ENCODE measurements at regions not wholly inside any gene's neighbourhood (a gene's known extent, or its start where the extent isn't known, plus 50 kb on each side); places are given as distances from the start of the nearest gene placed in this dataset.

- TF ChIP-seq PPARA (CRISPR knock-in tag; IDR thresholded peaks at IDR 0.05; ENCODE audit: borderline replicate concordance) (no peak), ZNF8 (CRISPR knock-in tag; IDR thresholded peaks at IDR 0.05) (no peak), GLIS3 (CRISPR knock-in tag; IDR thresholded peaks at IDR 0.05) (no peak), RARB (CRISPR knock-in tag; IDR thresholded peaks at IDR 0.05) (no peak), ZFP30 (CRISPR knock-in tag; IDR thresholded peaks at IDR 0.05) (no peak), TOX (CRISPR knock-in tag; IDR thresholded peaks at IDR 0.05; ENCODE audit: borderline replicate concordance) (no peak), CSDC2 (CRISPR knock-in tag; IDR thresholded peaks at IDR 0.05) (no peak)
- TF ChIP-seq, protein P1, sequence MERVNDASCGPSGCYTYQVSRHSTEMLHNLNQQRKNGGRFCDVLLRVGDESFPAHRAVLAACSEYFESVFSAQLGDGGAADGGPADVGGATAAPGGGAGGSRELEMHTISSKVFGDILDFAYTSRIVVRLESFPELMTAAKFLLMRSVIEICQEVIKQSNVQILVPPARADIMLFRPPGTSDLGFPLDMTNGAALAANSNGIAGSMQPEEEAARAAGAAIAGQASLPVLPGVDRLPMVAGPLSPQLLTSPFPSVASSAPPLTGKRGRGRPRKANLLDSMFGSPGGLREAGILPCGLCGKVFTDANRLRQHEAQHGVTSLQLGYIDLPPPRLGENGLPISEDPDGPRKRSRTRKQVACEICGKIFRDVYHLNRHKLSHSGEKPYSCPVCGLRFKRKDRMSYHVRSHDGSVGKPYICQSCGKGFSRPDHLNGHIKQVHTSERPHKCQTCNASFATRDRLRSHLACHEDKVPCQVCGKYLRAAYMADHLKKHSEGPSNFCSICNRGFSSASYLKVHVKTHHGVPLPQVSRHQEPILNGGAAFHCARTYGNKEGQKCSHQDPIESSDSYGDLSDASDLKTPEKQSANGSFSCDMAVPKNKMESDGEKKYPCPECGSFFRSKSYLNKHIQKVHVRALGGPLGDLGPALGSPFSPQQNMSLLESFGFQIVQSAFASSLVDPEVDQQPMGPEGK (CRISPR knock-in tag; IDR thresholded peaks at IDR 0.05; ENCODE audit: borderline replicate concordance): no peak
- no peak for ATAC-seq
These were observed 68.0 kb downstream of the MRPL46 start for GRCh38 chr15:88399021-88399685.

DNA sequence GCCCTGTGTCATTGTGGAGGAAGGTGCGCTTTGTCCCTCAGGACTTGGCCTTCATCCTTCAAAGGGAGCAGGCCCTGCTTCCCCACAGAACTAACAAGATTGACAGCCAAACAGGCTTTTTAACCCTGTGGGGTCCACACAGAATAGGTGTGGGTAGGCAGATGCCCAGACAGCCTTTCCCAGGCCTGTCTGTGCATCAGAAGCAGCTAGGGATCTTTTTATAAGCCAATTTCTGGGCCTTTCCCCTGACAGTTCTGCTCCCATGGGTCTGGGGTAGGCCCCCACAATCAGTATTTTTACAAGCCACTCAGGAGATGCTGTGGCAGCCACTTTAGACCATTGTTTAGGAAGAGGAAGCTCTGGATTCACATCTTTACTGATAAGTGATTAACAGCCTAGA, 69.2 kb downstream of the MRPL46 start:
- TF ChIP-seq ISL1 (CRISPR knock-in tag; IDR thresholded peaks at IDR 0.05) (no peak), CREB5 (CRISPR knock-in tag; IDR thresholded peaks at IDR 0.05; ENCODE audit: low read depth) (no peak), ZFP3 (CRISPR knock-in tag; IDR thresholded peaks at IDR 0.05) (no peak), ZFP30 (CRISPR knock-in tag; IDR thresholded peaks at IDR 0.05) (no peak), PPARA (CRISPR knock-in tag; IDR thresholded peaks at IDR 0.05; ENCODE audit: borderline replicate concordance) (no peak), TCF4 (CRISPR knock-in tag; IDR thresholded peaks at IDR 0.05; ENCODE audit: borderline replicate concordance) (no peak), BACH2 (CRISPR knock-in tag; IDR thresholded peaks at IDR 0.05; ENCODE audit: borderline replicate concordance) (no peak), ARNTL (CRISPR knock-in tag; IDR thresholded peaks at IDR 0.05; ENCODE audit: borderline replicate concordance, low read depth) (no peak), ZNF8 (CRISPR knock-in tag; IDR thresholded peaks at IDR 0.05) (no peak), GLIS3 (CRISPR knock-in tag; IDR thresholded peaks at IDR 0.05) (no peak), ESRRG (CRISPR knock-in tag; IDR thresholded peaks at IDR 0.05) (no peak), ZNF70 (CRISPR knock-in tag; IDR thresholded peaks at IDR 0.05) (no peak)
- TF ChIP-seq, protein P2, sequence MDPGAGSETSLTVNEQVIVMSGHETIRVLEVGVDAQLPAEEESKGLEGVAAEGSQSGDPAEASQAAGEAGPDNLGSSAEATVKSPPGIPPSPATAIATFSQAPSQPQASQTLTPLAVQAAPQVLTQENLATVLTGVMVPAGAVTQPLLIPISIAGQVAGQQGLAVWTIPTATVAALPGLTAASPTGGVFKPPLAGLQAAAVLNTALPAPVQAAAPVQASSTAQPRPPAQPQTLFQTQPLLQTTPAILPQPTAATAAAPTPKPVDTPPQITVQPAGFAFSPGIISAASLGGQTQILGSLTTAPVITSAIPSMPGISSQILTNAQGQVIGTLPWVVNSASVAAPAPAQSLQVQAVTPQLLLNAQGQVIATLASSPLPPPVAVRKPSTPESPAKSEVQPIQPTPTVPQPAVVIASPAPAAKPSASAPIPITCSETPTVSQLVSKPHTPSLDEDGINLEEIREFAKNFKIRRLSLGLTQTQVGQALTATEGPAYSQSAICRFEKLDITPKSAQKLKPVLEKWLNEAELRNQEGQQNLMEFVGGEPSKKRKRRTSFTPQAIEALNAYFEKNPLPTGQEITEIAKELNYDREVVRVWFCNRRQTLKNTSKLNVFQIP (CRISPR knock-in tag; IDR thresholded peaks at IDR 0.05; ENCODE audit: borderline replicate concordance, low read depth): no peak
- no peak for ATAC-seq

DNA sequence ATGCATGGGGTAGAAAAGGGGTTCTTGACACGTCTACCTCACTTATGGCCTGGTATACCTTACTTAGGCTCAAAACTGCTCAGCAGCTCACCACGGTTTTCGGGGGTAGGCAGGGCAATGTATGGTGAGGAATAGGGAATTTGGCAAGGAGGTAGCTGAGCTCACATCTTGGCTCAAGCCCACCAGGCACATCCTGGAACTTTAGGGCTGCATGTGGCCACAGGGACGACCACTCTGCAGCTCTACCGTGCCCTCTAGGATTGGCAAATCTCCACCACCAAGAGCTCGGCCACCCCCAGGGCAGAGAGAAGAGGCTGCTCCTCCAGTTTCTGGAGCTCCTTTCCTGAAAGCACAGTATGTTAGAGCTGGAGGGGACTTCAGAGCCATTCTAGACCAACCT, 69.7 kb downstream of the MRPL46 start:
- TF ChIP-seq TCF4 (CRISPR knock-in tag; IDR thresholded peaks at IDR 0.05; ENCODE audit: borderline replicate concordance): no peak
- TF ChIP-seq, protein P3, sequence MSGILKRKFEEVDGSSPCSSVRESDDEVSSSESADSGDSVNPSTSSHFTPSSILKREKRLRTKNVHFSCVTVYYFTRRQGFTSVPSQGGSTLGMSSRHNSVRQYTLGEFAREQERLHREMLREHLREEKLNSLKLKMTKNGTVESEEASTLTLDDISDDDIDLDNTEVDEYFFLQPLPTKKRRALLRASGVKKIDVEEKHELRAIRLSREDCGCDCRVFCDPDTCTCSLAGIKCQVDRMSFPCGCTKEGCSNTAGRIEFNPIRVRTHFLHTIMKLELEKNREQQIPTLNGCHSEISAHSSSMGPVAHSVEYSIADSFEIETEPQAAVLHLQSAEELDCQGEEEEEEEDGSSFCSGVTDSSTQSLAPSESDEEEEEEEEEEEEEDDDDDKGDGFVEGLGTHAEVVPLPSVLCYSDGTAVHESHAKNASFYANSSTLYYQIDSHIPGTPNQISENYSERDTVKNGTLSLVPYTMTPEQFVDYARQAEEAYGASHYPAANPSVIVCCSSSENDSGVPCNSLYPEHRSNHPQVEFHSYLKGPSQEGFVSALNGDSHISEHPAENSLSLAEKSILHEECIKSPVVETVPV (CRISPR knock-in tag; IDR thresholded peaks at IDR 0.05): no peak
- no peak for TF ChIP-seq ZC3H10 (CRISPR knock-in tag; IDR thresholded peaks at IDR 0.05)
- no peak for TF ChIP-seq RARB (CRISPR knock-in tag; IDR thresholded peaks at IDR 0.05)
- TF ChIP-seq CREB5 (CRISPR knock-in tag; IDR thresholded peaks at IDR 0.05; ENCODE audit: low read depth): no peak
- no peak for TF ChIP-seq TOX (CRISPR knock-in tag; IDR thresholded peaks at IDR 0.05; ENCODE audit: borderline replicate concordance)
- TF ChIP-seq PPARA (CRISPR knock-in tag; IDR thresholded peaks at IDR 0.05; ENCODE audit: borderline replicate concordance): no peak
- no peak for TF ChIP-seq CSDC2 (CRISPR knock-in tag; IDR thresholded peaks at IDR 0.05)
- TF ChIP-seq, protein P1 (CRISPR knock-in tag; IDR thresholded peaks at IDR 0.05; ENCODE audit: borderline replicate concordance): no peak
- no peak for TF ChIP-seq ZNF565 (CRISPR knock-in tag; conservative IDR thresholded peaks at IDR 0.05; ENCODE audit: low read depth)
- TF ChIP-seq, protein P4, sequence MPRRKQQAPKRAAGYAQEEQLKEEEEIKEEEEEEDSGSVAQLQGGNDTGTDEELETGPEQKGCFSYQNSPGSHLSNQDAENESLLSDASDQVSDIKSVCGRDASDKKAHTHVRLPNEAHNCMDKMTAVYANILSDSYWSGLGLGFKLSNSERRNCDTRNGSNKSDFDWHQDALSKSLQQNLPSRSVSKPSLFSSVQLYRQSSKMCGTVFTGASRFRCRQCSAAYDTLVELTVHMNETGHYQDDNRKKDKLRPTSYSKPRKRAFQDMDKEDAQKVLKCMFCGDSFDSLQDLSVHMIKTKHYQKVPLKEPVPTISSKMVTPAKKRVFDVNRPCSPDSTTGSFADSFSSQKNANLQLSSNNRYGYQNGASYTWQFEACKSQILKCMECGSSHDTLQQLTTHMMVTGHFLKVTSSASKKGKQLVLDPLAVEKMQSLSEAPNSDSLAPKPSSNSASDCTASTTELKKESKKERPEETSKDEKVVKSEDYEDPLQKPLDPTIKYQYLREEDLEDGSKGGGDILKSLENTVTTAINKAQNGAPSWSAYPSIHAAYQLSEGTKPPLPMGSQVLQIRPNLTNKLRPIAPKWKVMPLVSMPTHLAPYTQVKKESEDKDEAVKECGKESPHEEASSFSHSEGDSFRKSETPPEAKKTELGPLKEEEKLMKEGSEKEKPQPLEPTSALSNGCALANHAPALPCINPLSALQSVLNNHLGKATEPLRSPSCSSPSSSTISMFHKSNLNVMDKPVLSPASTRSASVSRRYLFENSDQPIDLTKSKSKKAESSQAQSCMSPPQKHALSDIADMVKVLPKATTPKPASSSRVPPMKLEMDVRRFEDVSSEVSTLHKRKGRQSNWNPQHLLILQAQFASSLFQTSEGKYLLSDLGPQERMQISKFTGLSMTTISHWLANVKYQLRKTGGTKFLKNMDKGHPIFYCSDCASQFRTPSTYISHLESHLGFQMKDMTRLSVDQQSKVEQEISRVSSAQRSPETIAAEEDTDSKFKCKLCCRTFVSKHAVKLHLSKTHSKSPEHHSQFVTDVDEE (CRISPR knock-in tag; IDR thresholded peaks at IDR 0.05): no peak
- no peak for TF ChIP-seq ZNF70 (CRISPR knock-in tag; IDR thresholded peaks at IDR 0.05)
- ATAC-seq: no peak

Data from SK-N-SH treated with all-trans-retinoic acid at 6 μM for 48 hours (cell line).